Eye (tissue), 1 donor: ENCODE measurements at regions not wholly inside any gene's neighbourhood (a gene's known extent, or its start where the extent isn't known, plus 50 kb on each side); places are given as distances from the start of the nearest gene placed in this dataset.
"Not testable (repeated sequence)": the region's sequence is repeated elsewhere in the genome, so short reads cannot be mapped to it uniquely, and the experiment has no call there.

Source experiments
- DNase-seq: peaks from one replicate; pipeline ENCODE4 v3.0.0-alpha.2; 2015

- no peak for DNase-seq
These were observed 161.0 kb upstream of the ANKRD50 start for GRCh38 chr4:124873361-124874171.

- DNase-seq: no peak
These were observed 160.1 kb upstream of the ANKRD50 start for GRCh38 chr4:124872659-124873058.

GRCh38 chr4:124869961-124870495 lies 157.5 kb upstream of the ANKRD50 start:
- no peak for DNase-seq

DNA sequence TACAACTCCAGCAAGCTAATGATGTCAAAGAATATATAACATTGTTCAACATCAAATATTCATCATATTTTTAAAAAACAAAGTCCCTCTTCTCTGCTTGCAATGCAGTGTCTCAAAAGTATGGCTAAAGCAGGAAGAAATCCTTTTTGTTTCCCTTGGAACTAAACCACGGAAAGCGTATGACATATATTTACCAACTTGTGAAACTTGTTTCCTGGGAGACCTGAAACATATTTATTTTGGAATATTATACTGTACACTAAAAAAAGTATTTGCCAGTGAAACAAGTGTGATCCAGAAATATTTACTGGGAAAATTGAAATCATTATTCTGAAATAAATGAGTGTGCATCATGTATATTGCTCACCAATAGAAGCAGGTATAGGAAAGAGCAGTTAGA lies 156.0 kb upstream of the ANKRD50 start:
- DNase-seq: no peak

DNA sequence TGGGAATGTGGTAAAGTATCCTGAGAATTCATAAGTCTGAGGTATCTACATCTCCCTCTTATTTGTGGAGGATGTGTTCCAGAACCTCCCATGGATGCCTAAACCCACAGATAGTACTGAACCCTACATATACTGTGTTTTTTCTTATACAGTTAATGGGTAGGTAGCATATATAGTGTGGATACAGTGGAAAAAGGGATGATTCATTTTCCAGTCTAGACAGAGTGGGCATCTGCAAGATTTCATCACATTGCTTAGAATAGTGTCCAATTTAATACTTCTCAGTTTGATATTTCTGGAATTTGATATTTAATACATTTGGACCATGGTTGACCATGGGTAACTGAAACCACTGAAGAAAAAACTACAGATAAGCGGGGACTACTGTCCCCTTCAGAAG lies 155.0 kb upstream of the ANKRD50 start:
- no peak for DNase-seq

DNA sequence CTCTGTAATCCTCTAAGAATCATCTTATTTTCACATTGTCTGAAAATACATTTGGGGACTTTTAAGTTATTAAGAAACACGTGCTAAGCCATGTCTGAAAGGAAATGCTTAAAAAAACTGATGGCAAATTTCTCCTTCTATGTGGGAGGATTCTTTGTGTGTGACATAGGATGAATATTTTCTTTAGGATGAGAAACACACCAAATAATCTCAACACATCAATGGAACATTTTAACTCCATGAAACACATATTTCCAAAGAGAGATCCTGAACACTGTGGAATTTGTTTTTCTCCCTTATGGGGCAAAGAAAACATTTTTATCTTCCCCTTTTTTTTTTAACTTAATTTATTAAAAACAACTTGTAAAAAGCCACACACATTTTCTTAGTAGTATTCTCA lies 153.8 kb upstream of the ANKRD50 start:
- DNase-seq: no peak

DNA sequence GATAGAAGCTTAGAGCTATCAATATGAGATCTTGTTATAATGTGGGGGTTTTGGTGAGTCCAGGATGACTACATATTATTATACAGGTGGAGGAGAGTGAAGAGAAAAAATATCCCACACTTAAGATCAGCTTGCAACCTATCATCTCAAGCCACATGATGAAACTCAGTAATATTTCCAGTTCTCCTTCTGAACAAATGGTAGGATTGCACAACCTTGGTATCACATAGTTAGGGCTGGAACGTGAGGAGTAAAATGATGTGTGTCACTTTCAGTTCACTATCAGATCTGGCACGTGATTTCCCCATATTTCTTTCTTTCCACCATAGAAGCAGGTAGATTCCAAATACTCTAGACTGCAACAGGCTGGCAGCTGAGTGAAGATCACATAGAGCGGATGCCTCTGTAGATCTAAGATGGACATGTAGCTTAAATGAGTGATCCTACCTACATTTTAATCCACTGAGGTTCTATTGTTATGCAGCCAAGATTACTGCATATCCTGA lies 150.6 kb upstream of the ANKRD50 start:
- DNase-seq: no peak

GRCh38 chr4:124862261-124862660 lies 149.7 kb upstream of the ANKRD50 start:
- DNase-seq: no peak

GRCh38 chr4:124861761-124862160 lies 149.2 kb upstream of the ANKRD50 start:
- no peak for DNase-seq

GRCh38 chr4:124854968-124855367 lies 142.4 kb upstream of the ANKRD50 start:
- no peak for DNase-seq

DNA sequence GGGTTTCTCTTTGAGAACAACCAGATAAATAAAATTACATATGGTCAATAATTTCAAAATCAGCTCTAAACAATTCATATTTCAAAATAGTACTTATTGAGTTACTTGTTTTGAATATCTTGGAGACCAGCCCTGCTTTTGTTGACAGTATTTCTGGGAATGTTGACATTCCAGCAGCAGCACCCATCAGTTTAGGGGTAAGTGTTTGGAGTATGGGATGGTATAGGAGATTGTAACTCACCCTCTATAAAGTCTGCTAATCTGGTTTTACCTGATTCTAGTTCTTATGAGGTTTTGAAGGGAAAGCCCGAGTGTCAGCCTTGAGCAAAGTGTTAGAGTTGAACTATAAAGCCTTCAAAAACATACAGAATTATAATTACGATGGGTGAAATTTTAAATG lies 139.2 kb upstream of the ANKRD50 start:
- no peak for DNase-seq

DNA sequence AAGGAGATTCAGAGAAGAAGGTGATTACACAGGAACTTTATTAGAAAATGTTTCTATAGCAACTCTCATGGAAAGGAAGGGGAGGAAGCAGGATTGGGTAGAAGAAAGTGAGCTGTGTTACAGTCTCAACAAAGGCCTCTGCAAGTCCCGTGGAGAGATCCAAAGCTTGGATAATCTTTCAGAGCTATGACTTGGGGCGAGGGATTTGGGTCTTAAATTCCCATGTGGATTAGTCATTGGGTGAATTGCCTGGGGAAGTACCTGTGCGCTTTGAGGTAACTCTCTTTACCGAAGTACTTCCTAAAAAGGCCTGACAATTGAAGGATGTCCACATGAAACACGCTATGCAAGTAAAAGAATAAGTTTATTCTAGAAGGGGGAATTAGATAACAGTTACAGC lies 133.8 kb upstream of the ANKRD50 start:
- DNase-seq: no peak

DNA sequence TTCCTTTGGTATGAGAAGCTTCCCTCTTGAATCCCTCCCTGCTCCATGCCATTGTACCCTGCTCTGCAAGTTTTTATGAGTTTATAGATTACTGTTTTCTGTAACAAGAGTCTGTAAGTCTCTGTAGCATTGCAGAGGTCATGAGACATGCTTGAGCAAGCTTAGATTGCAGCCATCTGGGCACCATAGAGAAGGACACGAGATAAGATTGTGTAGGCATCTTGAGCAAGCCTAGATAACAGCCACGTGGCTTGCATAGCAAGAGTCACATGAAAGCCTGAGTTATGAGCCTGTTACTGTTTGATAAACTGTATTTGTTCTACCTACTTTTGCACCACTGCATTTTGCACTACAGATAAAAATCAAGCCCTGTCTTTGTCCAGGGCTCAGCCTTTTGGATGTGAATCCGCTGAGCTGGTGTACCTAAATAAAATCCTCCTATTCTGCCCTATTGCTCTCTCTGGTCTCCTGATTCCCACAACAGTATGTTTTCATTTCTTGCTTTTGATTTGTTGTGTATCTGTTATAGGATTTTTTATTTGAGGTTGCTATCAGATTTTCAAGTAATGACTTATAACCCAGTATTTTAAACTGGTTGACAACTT lies 127.4 kb upstream of the ANKRD50 start:
- no peak for DNase-seq

DNA sequence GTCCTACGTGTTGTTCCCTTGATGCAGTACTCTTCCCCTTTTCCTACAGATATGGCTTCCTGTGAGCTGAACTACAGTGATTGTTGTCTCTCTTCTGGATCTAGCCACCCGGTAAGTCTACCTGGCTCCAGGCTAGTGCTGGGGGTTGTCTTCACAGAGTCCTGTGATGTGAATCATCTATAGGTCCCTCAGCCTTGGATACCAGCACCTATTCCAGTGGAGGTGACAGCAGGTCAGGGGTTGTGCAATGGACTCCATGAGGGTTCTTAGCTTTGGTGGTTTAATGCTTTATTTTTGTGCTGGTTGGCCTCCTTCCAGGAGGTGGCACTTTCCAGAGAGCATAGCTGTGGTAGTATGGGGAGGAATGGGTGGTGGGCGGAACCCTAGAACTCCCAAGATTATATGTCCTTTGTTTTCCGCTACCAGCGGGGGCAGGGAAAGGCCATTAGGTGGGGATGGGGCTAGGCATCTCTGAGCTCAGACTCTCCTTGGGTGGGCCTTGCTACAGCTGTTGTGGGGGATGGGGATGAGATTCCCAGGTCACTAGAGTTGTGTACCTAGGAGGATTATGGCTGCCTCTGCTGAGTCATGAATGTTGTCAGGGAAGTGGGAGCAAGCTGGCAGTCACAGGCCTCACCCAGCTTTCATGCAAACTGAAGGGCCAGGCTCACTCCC lies 121.4 kb upstream of the ANKRD50 start:
- no peak for DNase-seq

GRCh38 chr4:124828382-124828781 lies 115.8 kb upstream of the ANKRD50 start:
- no peak for DNase-seq

DNA sequence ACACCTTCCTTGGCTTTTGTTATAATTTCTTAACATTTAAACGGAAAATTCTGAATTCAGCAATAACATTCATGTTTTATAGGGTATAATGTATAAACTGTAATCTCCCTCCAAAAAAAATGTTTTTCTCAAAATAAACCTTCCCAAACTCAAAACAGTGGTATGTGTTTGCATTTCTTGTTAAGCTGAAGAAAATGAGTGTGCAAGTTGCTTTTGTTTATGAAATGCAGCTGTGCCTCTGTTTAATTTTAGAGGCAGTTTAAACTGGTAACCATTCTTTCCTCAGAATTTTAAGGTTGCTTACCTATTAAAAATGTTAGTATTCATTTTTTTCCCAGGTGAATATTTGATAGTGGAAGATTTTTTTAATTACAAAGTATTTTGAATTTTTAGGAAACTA lies 105.0 kb upstream of the ANKRD50 start:
- DNase-seq: no peak

GRCh38 chr4:124812203-124812602 lies 99.7 kb upstream of the ANKRD50 start:
- DNase-seq: not testable (repeated sequence)

DNA sequence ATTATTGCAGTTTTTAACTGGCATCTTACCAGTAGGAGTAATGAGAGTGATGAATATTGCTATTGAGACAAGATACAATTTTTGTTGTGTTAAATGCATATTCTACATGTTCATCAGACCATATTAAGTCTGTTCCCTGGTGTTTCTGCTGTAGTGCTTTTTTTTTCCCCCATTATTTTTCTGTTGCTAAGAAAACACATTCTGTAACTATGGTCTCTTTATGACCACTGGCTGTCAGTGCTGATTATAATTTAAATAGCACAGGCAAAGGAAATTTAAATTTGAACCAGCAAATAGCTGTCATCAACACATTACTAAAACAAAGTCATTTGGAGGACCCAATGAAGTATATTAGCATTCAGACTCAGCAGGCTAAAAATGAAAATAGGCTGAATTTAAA lies 98.3 kb upstream of the ANKRD50 start:
- peak; percentile 15 for DNase-seq

DNA sequence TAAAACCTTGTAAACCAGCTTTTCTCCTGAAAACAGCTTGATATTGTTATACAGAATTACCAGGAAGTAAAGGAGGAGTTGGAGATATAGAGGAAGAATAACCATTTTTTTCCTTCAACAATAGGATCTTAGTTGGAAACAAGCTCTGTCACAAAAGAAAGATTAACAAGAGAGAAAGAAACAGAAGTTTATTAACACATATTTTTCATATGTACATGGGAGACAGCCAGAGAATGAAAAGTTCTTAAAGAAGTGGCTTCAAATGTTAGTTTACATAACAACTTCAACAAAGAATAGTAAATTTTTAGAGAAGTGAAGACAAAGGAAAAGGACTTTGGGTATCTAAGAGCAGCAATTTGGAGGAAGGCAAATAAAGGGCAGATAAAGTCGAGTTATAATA lies 94.9 kb upstream of the ANKRD50 start:
- no peak for DNase-seq

DNA sequence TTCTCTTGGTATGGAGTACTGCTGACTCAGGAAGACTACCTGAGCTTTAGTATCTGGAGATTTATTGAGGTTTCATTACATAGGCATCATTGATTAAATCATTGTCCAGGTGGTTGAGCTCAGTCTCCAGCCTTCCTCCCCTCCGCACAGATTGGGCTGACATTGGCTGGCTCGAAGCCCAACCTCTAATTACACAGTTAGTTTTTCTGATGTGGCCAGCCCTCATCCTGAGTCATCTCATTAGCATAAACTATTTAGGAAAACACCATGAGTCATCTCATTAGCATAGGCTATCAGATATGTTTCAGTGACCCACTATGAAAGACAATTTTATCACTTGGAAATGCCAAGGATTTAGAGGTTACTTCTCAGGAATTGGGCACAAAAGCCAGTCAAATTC lies 93.9 kb upstream of the ANKRD50 start:
- DNase-seq: no peak

DNA sequence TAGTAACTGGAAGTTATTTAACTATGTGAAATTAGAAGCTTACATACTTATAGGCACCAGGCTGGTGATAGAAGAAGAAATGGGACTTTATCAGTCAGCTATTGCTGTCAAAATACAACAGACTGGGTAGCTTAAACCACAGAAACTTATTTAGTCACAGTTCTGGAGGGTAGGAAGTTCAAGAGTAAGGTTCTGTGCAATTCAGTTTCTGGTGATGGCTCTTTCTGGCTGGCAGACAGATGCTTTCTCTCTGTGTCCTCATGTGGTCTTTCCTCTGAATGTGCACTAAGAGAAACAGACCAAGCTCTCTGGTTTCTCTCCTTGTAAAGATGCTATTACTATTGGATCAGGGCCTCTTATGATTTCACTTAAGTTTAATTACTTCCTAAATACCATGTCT lies 92.1 kb upstream of the ANKRD50 start:
- DNase-seq: no peak

- DNase-seq: no peak
These were observed 91.5 kb upstream of the ANKRD50 start for GRCh38 chr4:124804041-124804440.

- DNase-seq: no peak
These were observed 91.1 kb upstream of the ANKRD50 start for GRCh38 chr4:124803641-124804040.

DNA sequence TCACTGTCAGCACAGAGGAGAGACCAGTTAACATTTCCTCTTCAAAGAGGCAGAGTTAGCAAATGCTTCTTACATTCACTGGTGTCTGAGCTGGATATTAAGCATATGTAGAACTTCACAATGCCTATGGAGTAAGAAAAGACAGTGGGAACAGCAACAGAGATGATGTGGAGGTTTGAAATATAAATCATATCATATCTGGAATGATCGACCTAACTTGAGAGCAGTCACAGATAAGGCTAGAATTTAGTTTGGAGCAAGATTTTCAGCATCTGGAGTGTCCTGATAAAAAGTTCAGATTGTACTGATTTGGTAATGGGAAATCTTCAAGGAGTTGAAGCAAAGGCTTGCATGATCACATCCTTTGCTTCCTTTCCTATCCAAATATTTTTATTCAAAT lies 90.5 kb upstream of the ANKRD50 start:
- no peak for DNase-seq
